ENCODE measurements at regions not wholly inside any gene's neighbourhood (a gene's known extent, or its start where the extent isn't known, plus 50 kb on each side); places are given as distances from the start of the nearest gene placed in this dataset.

GRCh38 chr7:54847921-54848320 is 88.9 kb upstream of the SEC61G start:
- TF ChIP-seq CTCF (IDR thresholded peaks at IDR 0.05; ENCODE audit: control extremely low read depth, extremely low read depth), result no peak
- ATAC-seq (ENCODE audit: insufficient read depth, low FRiP score) (no peak), DNase-seq (no peak)
- Histone ChIP-seq H3K27me3 (ENCODE audit: control insufficient read depth in 3 of 3, insufficient read depth in 3 of 3, low read length in 2 of 3) (no peaks in the 10 kb centered on the region), H3K9ac (ENCODE audit: insufficient read depth in 1 of 2, low read length in 2 of 2) (no peak overlapping the region), H3K36me3 (ENCODE audit: control insufficient read depth in 4 of 4, insufficient read depth in 4 of 4, low read length in 4 of 4) (no peaks in the 10 kb centered on the region), H3K9me3 (ENCODE audit: control insufficient read depth in 4 of 4, insufficient read depth in 3 of 4, low read length in 3 of 4) (no peaks in the 10 kb centered on the region), H3K27ac (ENCODE audit: low read depth in 1 of 2, low read length in 1 of 2) (no peak overlapping the region), H3K4me1 (ENCODE audit: control insufficient read depth in 5 of 5, insufficient read depth in 5 of 5, low read length in 5 of 5) (no peaks in the 10 kb centered on the region), H3K4me3 (no peak overlapping the region)
- WGBS, 2 donors, result 71 to 75% methylated on average over 1 of the region's 1 CpG

- ATAC-seq (ENCODE audit: insufficient read depth, low FRiP score) (no peak), DNase-seq (peak in 2 of 3 donors; percentile 52 to 56)
- WGBS, 2 donors, result 80 to 89% methylated on average over 1 of the region's 1 CpG
- Histone ChIP-seq H3K4me3 (no peak overlapping the region), H3K9ac (ENCODE audit: insufficient read depth in 1 of 2, low read length in 2 of 2) (no peak overlapping the region), H3K27me3 (ENCODE audit: control insufficient read depth in 3 of 3, insufficient read depth in 3 of 3, low read length in 2 of 3) (no peaks in the 10 kb centered on the region), H3K4me1 (ENCODE audit: control insufficient read depth in 5 of 5, insufficient read depth in 5 of 5, low read length in 5 of 5) (peaks cover 0 to 10% (median 4%) of the 10 kb centered on the region in 5 donors), H3K36me3 (ENCODE audit: control insufficient read depth in 4 of 4, insufficient read depth in 4 of 4, low read length in 4 of 4) (no peaks in the 10 kb centered on the region), H3K27ac (ENCODE audit: low read depth in 1 of 2, low read length in 1 of 2) (no peak overlapping the region), H3K9me3 (ENCODE audit: control insufficient read depth in 4 of 4, insufficient read depth in 3 of 4, low read length in 3 of 4) (no peaks in the 10 kb centered on the region)
- no peak for TF ChIP-seq CTCF (IDR thresholded peaks at IDR 0.05; ENCODE audit: control extremely low read depth, extremely low read depth)
Measured at GRCh38 chr7:54856856-54857255, 97.8 kb upstream of the SEC61G start.

- no peak for TF ChIP-seq CTCF (IDR thresholded peaks at IDR 0.05; ENCODE audit: control extremely low read depth, extremely low read depth)
- Histone ChIP-seq H3K36me3 (ENCODE audit: control insufficient read depth in 4 of 4, insufficient read depth in 4 of 4, low read length in 4 of 4) (no peaks in the 10 kb centered on the region), H3K9me3 (ENCODE audit: control insufficient read depth in 4 of 4, insufficient read depth in 3 of 4, low read length in 3 of 4) (no peaks in the 10 kb centered on the region), H3K9ac (ENCODE audit: insufficient read depth in 1 of 2, low read length in 2 of 2) (no peak overlapping the region), H3K4me3 (no peak overlapping the region), H3K27me3 (ENCODE audit: control insufficient read depth in 3 of 3, insufficient read depth in 3 of 3, low read length in 2 of 3) (no peaks in the 10 kb centered on the region), H3K27ac (ENCODE audit: low read depth in 1 of 2, low read length in 1 of 2) (no peak overlapping the region), H3K4me1 (ENCODE audit: control insufficient read depth in 5 of 5, insufficient read depth in 5 of 5, low read length in 5 of 5) (peaks cover 0 to 10% (median 4%) of the 10 kb centered on the region in 5 donors)
- 78 to 83% methylated on average over 2 of the region's 2 CpGs for WGBS, 2 donors
- DNase-seq, result no peak
- ATAC-seq (ENCODE audit: insufficient read depth, low FRiP score), result no peak
Measured at GRCh38 chr7:54857294-54857693, 98.3 kb upstream of the SEC61G start.

- 30 to 35% methylated on average over 3 of the region's 3 CpGs for WGBS, 2 donors
Measured at GRCh38 chr7:54858008-54858692, 99.1 kb upstream of the SEC61G start.

More at GRCh38 chr7:54858008-54858692, 99.1 kb upstream of the SEC61G start:
- H3K4me1 ChIP-seq (ENCODE audit: control insufficient read depth in 5 of 5, insufficient read depth in 5 of 5, low read length in 5 of 5), result peaks cover 0 to 10% (median 4%) of the 10 kb centered on the region in 5 donors
- TF ChIP-seq CTCF (IDR thresholded peaks at IDR 0.05; ENCODE audit: control extremely low read depth, extremely low read depth), result no peak
- no peaks in the 10 kb centered on the region for H3K9me3 ChIP-seq (ENCODE audit: control insufficient read depth in 4 of 4, insufficient read depth in 3 of 4, low read length in 3 of 4)
- no peaks in the 10 kb centered on the region for H3K36me3 ChIP-seq (ENCODE audit: control insufficient read depth in 4 of 4, insufficient read depth in 4 of 4, low read length in 4 of 4)
- peak; percentile 49 for ATAC-seq (ENCODE audit: insufficient read depth, low FRiP score)
- peak in 1 of 3 donors; percentile 53 for DNase-seq
- no peaks in the 10 kb centered on the region for H3K27me3 ChIP-seq (ENCODE audit: control insufficient read depth in 3 of 3, insufficient read depth in 3 of 3, low read length in 2 of 3)
- H3K9ac ChIP-seq (ENCODE audit: insufficient read depth in 1 of 2, low read length in 2 of 2), result no peak overlapping the region
- H3K27ac ChIP-seq (ENCODE audit: low read depth in 1 of 2, low read length in 1 of 2), result no peak overlapping the region
- no peak overlapping the region for H3K4me3 ChIP-seq

All from lung (tissue), 11 donors.